ENCODE measurements at regions not wholly inside any gene's neighbourhood (a gene's known extent, or its start where the extent isn't known, plus 50 kb on each side); places are given as distances from the start of the nearest gene placed in this dataset.

- CTCF ChIA-PET (ENCODE audit: unreplicated experiment), result no interaction called here
- intact Hi-C loops (cut with micrococcal nuclease; ENCODE audit: unreplicated experiment), result no loop called here
- BruUV-seq (replicated peaks), result no TSS peak
Measured at GRCh38 chr1:190578526-190578925, 100.9 kb upstream of the BRINP3 start.

GRCh38 chr1:190579552-190580193 lies 102.0 kb upstream of the BRINP3 start:
- CTCF ChIA-PET (ENCODE audit: unreplicated experiment), result no interaction called here
- no TSS peak for BruUV-seq (replicated peaks)

More at GRCh38 chr1:190578526-190578925, 100.9 kb upstream of the BRINP3 start:
- Histone ChIP-seq H3K9me2 (ENCODE audit: insufficient read depth, low read length) (no peaks in the 10 kb centered on the region), H3K9me3 (ENCODE audit: low read length) (no peaks in the 10 kb centered on the region), H3K27ac (ENCODE audit: low read depth, low read length, poor library complexity, severe bottlenecking) (no peak overlapping the region), H4K20me1 (ENCODE audit: insufficient read depth, low read length) (no peaks in the 10 kb centered on the region), H3K36me3 (ENCODE audit: insufficient read depth, low read length) (no peaks in the 10 kb centered on the region), H3K79me2 (ENCODE audit: insufficient read depth, low read depth, low read length) (no peaks in the 10 kb centered on the region), H3K4me2 (ENCODE audit: low read length) (no peak overlapping the region), H2AFZ (ENCODE audit: low read length) (no peak overlapping the region), H3K4me1 (ENCODE audit: insufficient read depth, low read length, poor library complexity, severe bottlenecking) (no peaks in the 10 kb centered on the region), H3K4me3 (ENCODE audit: low read depth, low read length, poor library complexity, severe bottlenecking) (no peak overlapping the region)
- TF ChIP-seq EZH2phosphoT487 (IDR thresholded peaks at IDR 0.05; ENCODE audit: borderline replicate concordance, low read depth, low read length) (no peak), CTCF (conservative IDR thresholded peaks at IDR 0.05; ENCODE audit: low read length) (no peak)
- DNase-seq (ENCODE audit: low spot score), result no peak
- POLR2A ChIA-PET, result no interaction called here

More at GRCh38 chr1:190579552-190580193, 102.0 kb upstream of the BRINP3 start:
- Histone ChIP-seq H3K4me2 (ENCODE audit: low read length) (no peak overlapping the region), H3K36me3 (ENCODE audit: insufficient read depth, low read length) (no peaks in the 10 kb centered on the region), H3K4me1 (ENCODE audit: insufficient read depth, low read length, poor library complexity, severe bottlenecking) (no peaks in the 10 kb centered on the region), H3K27ac (ENCODE audit: low read depth, low read length, poor library complexity, severe bottlenecking) (no peak overlapping the region), H3K9me2 (ENCODE audit: insufficient read depth, low read length) (no peaks in the 10 kb centered on the region), H4K20me1 (ENCODE audit: insufficient read depth, low read length) (no peaks in the 10 kb centered on the region), H3K9me3 (ENCODE audit: low read length) (no peaks in the 10 kb centered on the region), H3K79me2 (ENCODE audit: insufficient read depth, low read depth, low read length) (no peaks in the 10 kb centered on the region), H2AFZ (ENCODE audit: low read length) (no peak overlapping the region), H3K4me3 (ENCODE audit: low read depth, low read length, poor library complexity, severe bottlenecking) (no peak overlapping the region)
- intact Hi-C loops (cut with micrococcal nuclease; ENCODE audit: unreplicated experiment), result no loop called here
- POLR2A ChIA-PET, result no interaction called here
- no peak for DNase-seq (ENCODE audit: low spot score)
- no peak for TF ChIP-seq EZH2phosphoT487 (IDR thresholded peaks at IDR 0.05; ENCODE audit: borderline replicate concordance, low read depth, low read length)
- TF ChIP-seq CTCF (conservative IDR thresholded peaks at IDR 0.05; ENCODE audit: low read length), result no peak

Data from OCI-LY7 (cell line).